ENCODE measurements at regions not wholly inside any gene's neighbourhood (a gene's known extent, or its start where the extent isn't known, plus 50 kb on each side); places are given as distances from the start of the nearest gene placed in this dataset.

GRCh38 chr3:181886676-181887075 lies 175.0 kb downstream of the SOX2 start:
- DNase-seq = no peak
- Mint-ChIP-seq H3K4me1 (no peaks in the 10 kb centered on the region), H3K36me3 (no peaks in the 10 kb centered on the region), H3K4me3 (no peak overlapping the region), H3K27ac (no peak overlapping the region), H3K27me3 (no peaks in the 10 kb centered on the region), H3K9me3 (no peaks in the 10 kb centered on the region)

GRCh38 chr3:181887685-181888084 lies 176.0 kb downstream of the SOX2 start:
- DNase-seq = no peak
- H3K4me3 Mint-ChIP-seq = no peak overlapping the region
- no peaks in the 10 kb centered on the region for H3K9me3 Mint-ChIP-seq
- no peaks in the 10 kb centered on the region for H3K4me1 Mint-ChIP-seq
- no peaks in the 10 kb centered on the region for H3K36me3 Mint-ChIP-seq
- H3K27ac Mint-ChIP-seq = no peak overlapping the region
- no peaks in the 10 kb centered on the region for H3K27me3 Mint-ChIP-seq

- no peaks in the 10 kb centered on the region for H3K27me3 Mint-ChIP-seq
- H3K4me1 Mint-ChIP-seq = no peaks in the 10 kb centered on the region
- no peak for DNase-seq
- H3K9me3 Mint-ChIP-seq = no peaks in the 10 kb centered on the region
- H3K4me3 Mint-ChIP-seq = no peak overlapping the region
- no peak overlapping the region for H3K27ac Mint-ChIP-seq
- H3K36me3 Mint-ChIP-seq = no peaks in the 10 kb centered on the region
These were observed 176.5 kb downstream of the SOX2 start for GRCh38 chr3:181888234-181888633.

GRCh38 chr3:181892848-181893247 lies 181.1 kb downstream of the SOX2 start:
- Mint-ChIP-seq H3K27me3 (no peaks in the 10 kb centered on the region), H3K9me3 (no peaks in the 10 kb centered on the region), H3K36me3 (no peaks in the 10 kb centered on the region), H3K4me1 (no peaks in the 10 kb centered on the region), H3K4me3 (no peak overlapping the region), H3K27ac (no peak overlapping the region)
- DNase-seq = no peak

GRCh38 chr3:181896605-181897004 lies 184.9 kb downstream of the SOX2 start:
- H3K4me1 Mint-ChIP-seq = no peaks in the 10 kb centered on the region

GRCh38 chr3:181899702-181900101 lies 188.0 kb downstream of the SOX2 start:
- H3K36me3 Mint-ChIP-seq = no peaks in the 10 kb centered on the region
- no peak overlapping the region for H3K27ac Mint-ChIP-seq
- no peak overlapping the region for H3K4me3 Mint-ChIP-seq
- no peaks in the 10 kb centered on the region for H3K27me3 Mint-ChIP-seq
- no peak for DNase-seq
- no peaks in the 10 kb centered on the region for H3K4me1 Mint-ChIP-seq
- H3K9me3 Mint-ChIP-seq = no peaks in the 10 kb centered on the region

More at GRCh38 chr3:181896605-181897004, 184.9 kb downstream of the SOX2 start:
- no peaks in the 10 kb centered on the region for H3K9me3 Mint-ChIP-seq
- DNase-seq = no peak
- H3K27ac Mint-ChIP-seq = no peak overlapping the region
- H3K27me3 Mint-ChIP-seq = no peaks in the 10 kb centered on the region
- H3K36me3 Mint-ChIP-seq = no peaks in the 10 kb centered on the region
- H3K4me3 Mint-ChIP-seq = no peak overlapping the region

GRCh38 chr3:181901626-181902025 lies 189.9 kb downstream of the SOX2 start:
- Mint-ChIP-seq H3K36me3 (no peaks in the 10 kb centered on the region), H3K4me3 (no peak overlapping the region), H3K4me1 (no peaks in the 10 kb centered on the region), H3K9me3 (no peaks in the 10 kb centered on the region), H3K27ac (no peak overlapping the region), H3K27me3 (no peaks in the 10 kb centered on the region)
- no peak for DNase-seq

GRCh38 chr3:181906338-181906737 lies 194.6 kb downstream of the SOX2 start:
- Mint-ChIP-seq H3K36me3 (no peaks in the 10 kb centered on the region), H3K27me3 (no peaks in the 10 kb centered on the region), H3K4me1 (no peaks in the 10 kb centered on the region)

GRCh38 chr3:181909241-181909640 lies 197.5 kb downstream of the SOX2 start:
- H3K36me3 Mint-ChIP-seq = no peaks in the 10 kb centered on the region
- H3K9me3 Mint-ChIP-seq = no peaks in the 10 kb centered on the region
- H3K27ac Mint-ChIP-seq = no peak overlapping the region
- no peaks in the 10 kb centered on the region for H3K4me1 Mint-ChIP-seq
- no peak for DNase-seq
- H3K27me3 Mint-ChIP-seq = no peaks in the 10 kb centered on the region
- no peak overlapping the region for H3K4me3 Mint-ChIP-seq

More at GRCh38 chr3:181906338-181906737, 194.6 kb downstream of the SOX2 start:
- Mint-ChIP-seq H3K4me3 (no peak overlapping the region), H3K27ac (no peak overlapping the region), H3K9me3 (no peaks in the 10 kb centered on the region)
- no peak for DNase-seq

- Mint-ChIP-seq H3K9me3 (no peaks in the 10 kb centered on the region), H3K4me1 (no peaks in the 10 kb centered on the region), H3K27ac (no peak overlapping the region), H3K27me3 (no peaks in the 10 kb centered on the region), H3K36me3 (no peaks in the 10 kb centered on the region), H3K4me3 (no peak overlapping the region)
- no peak for DNase-seq
These were observed 200.7 kb downstream of the SOX2 start for GRCh38 chr3:181912384-181912783.

- H3K4me1 Mint-ChIP-seq = no peaks in the 10 kb centered on the region
- no peak overlapping the region for H3K4me3 Mint-ChIP-seq
- H3K27ac Mint-ChIP-seq = no peak overlapping the region
- H3K27me3 Mint-ChIP-seq = peaks cover 3% of the 10 kb centered on the region
- no peaks in the 10 kb centered on the region for H3K9me3 Mint-ChIP-seq
- no peak for DNase-seq
- H3K36me3 Mint-ChIP-seq = no peaks in the 10 kb centered on the region
These were observed 201.5 kb downstream of the SOX2 start for GRCh38 chr3:181913254-181913653.

GRCh38 chr3:181915551-181915950 lies 203.8 kb downstream of the SOX2 start:
- no peak for DNase-seq
- H3K36me3 Mint-ChIP-seq = no peaks in the 10 kb centered on the region
- no peaks in the 10 kb centered on the region for H3K4me1 Mint-ChIP-seq
- H3K4me3 Mint-ChIP-seq = no peak overlapping the region
- H3K27me3 Mint-ChIP-seq = peaks cover 7% of the 10 kb centered on the region
- no peak overlapping the region for H3K27ac Mint-ChIP-seq
- no peaks in the 10 kb centered on the region for H3K9me3 Mint-ChIP-seq

- Mint-ChIP-seq H3K4me1 (no peaks in the 10 kb centered on the region), H3K4me3 (no peak overlapping the region), H3K9me3 (no peaks in the 10 kb centered on the region), H3K27ac (no peak overlapping the region), H3K36me3 (no peaks in the 10 kb centered on the region), H3K27me3 (peaks cover 7% of the 10 kb centered on the region)
- DNase-seq = no peak
These were observed 204.3 kb downstream of the SOX2 start for GRCh38 chr3:181916013-181916412.

GRCh38 chr3:181917027-181917426 lies 205.3 kb downstream of the SOX2 start:
- no peak for DNase-seq
- no peaks in the 10 kb centered on the region for H3K4me1 Mint-ChIP-seq
- H3K36me3 Mint-ChIP-seq = no peaks in the 10 kb centered on the region
- no peaks in the 10 kb centered on the region for H3K9me3 Mint-ChIP-seq
- no peak overlapping the region for H3K4me3 Mint-ChIP-seq
- no peak overlapping the region for H3K27ac Mint-ChIP-seq
- peaks cover 7% of the 10 kb centered on the region for H3K27me3 Mint-ChIP-seq

GRCh38 chr3:181919375-181919774 lies 207.7 kb downstream of the SOX2 start:
- no peak for DNase-seq
- H3K27me3 Mint-ChIP-seq = peaks cover 7% of the 10 kb centered on the region
- H3K4me3 Mint-ChIP-seq = no peak overlapping the region
- no peaks in the 10 kb centered on the region for H3K9me3 Mint-ChIP-seq
- no peak overlapping the region for H3K27ac Mint-ChIP-seq
- H3K4me1 Mint-ChIP-seq = no peaks in the 10 kb centered on the region
- no peaks in the 10 kb centered on the region for H3K36me3 Mint-ChIP-seq

GRCh38 chr3:181920409-181920808 lies 208.7 kb downstream of the SOX2 start:
- no peak overlapping the region for H3K4me3 Mint-ChIP-seq

GRCh38 chr3:181921220-181921619 lies 209.5 kb downstream of the SOX2 start:
- Mint-ChIP-seq H3K4me3 (no peak overlapping the region), H3K27ac (no peak overlapping the region), H3K27me3 (peaks cover 7% of the 10 kb centered on the region), H3K36me3 (no peaks in the 10 kb centered on the region), H3K4me1 (no peaks in the 10 kb centered on the region), H3K9me3 (peaks cover under 1% of the 10 kb centered on the region)
- DNase-seq = no peak

More at GRCh38 chr3:181920409-181920808, 208.7 kb downstream of the SOX2 start:
- DNase-seq = no peak
- no peaks in the 10 kb centered on the region for H3K36me3 Mint-ChIP-seq
- H3K9me3 Mint-ChIP-seq = no peaks in the 10 kb centered on the region
- no peak overlapping the region for H3K27ac Mint-ChIP-seq
- H3K27me3 Mint-ChIP-seq = peaks cover 7% of the 10 kb centered on the region
- H3K4me1 Mint-ChIP-seq = no peaks in the 10 kb centered on the region

All from activated naive CD8-positive, alpha-beta T cell treated with anti-CD3 and anti-CD28 coated beads for 36 hours (primary cell).